Stimulated activated CD4-positive, alpha-beta T cell treated with anti-CD3 and anti-CD28 coated beads, Interleukin-15, amount 100 ng/mL, for 48 hours (primary cell): ENCODE measurements at regions not wholly inside any gene's neighbourhood (a gene's known extent, or its start where the extent isn't known, plus 50 kb on each side); places are given as distances from the start of the nearest gene placed in this dataset.

Experiments used
- DNase-seq, 2 donors: peaks; one replicate each; pipeline ENCODE4 v3.0.0-alpha.2; 2020; ENCODE audit warnings: low read depth in 2 of 2

DNA sequence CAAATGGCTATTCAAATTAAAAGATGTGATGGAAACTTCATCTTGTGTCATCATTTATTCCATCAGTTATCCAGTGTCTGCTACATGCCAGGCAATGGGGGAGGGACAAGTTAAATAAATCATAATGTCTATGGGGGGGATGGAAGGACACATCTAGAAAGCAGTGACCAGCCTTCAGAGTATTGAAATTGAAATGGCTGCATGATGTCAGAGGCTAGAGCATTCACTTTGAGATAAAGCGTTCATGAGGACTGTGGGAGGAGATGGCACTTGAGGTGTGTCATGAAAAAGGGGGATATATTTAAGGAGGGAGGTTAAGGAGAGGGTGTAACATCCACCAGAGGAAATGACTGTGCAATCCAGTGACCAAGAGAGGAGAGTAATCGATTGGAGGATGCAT, 50.6 kb downstream of the SLIT2 start:
- DNase-seq = no peak

DNA sequence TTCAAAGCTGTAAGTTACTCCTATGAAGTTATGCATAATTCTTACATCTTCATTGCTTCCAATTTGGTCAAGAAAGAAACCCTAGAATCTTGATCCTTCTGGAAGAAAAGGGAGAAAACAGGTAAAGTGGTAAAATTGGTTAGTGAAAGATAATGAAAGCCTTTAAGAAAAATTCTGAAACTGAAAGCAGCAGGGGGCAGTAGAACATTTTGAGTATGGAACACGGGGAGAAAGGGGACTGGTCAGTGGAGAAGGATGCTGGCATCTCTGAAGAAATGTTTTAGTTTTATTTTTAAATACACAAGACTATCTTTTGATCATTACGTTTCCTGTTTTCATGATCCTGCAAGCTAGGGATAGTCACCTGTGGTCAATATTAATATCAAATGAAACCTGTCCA, 54.3 kb downstream of the SLIT2 start:
- no peak for DNase-seq

DNA sequence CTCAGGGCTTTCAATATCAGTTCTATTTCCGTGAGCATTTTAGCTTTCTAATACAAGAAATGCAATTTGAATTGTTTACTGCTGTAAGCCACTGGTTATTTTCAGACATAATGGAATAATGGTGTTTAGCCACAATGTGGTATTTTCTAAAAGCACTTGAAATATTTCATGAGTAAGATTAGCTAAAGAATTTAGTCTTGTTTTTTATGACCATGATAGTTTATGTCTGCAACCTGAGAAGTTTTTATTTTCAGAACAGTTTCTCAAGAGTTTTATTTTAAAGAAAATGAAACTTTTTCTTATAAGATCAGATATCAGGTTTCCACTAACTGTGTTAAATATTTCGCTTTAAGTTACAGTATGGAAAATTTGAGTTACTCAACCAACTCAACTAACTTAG, 60.2 kb downstream of the SLIT2 start:
- DNase-seq = no peak

DNA sequence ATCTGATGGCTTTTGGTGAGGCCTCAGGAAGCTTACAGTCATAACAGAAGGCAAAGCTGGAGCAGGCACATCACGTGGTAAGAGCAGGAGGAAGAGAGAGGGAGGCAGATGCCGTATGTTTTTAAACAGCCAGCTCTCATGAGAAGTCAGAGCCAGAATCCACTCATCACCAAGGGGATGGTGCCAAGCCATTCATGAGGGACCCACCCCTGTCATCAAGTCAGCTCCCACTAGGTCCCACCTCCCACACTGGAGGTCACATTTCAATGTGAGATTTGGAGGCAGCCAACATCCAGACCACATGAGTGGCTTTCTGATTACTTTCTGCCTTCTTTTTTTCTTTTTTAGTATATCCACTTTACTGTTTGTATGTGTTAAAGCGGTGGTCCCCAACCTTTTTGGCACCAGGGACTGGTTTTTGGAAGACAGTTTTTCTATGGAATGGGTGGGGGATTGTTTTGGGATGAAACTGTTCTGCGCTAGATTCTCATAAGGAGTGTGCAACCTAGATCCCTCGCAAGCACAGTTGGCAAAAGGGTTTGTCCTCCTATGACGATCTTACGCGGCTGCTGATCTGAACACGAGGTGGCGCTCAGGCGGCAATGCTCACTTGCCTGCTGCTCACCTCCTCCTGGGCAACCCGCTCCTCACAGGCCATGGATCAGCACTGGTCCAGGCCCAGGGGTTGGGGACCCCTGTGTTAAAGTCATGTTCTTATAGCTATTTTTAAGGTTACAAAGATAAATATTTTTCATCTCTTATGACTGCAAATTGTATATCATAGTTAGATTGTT, 61.7 kb downstream of the SLIT2 start:
- no peak for DNase-seq

DNA sequence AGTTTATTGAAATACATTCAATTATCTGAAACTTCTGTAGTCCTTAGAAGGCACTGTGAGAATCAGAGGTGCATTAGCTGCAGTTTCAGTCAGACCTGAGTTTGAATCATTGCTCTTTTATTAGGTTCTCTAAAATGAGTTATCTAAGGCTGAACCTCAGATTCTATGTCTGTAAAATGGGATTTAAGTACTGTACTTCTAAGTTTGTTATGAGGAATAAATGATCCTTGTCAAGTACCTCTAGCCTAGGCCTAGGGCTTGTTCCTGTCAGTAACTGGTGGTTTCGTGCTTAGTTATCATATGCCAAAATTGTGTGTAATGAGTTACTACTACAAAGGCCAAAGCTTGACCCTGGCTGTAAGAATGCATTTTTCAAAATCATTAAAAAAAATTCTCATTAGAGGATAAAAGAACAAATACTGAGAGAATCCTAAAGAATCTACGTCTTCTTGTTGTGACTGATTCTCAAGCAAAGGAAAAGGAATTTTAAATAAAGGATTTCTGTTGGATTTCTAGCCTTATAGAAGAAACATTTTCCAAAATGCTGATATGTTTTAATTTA, 65.8 kb downstream of the SLIT2 start:
- no peak for DNase-seq

DNA sequence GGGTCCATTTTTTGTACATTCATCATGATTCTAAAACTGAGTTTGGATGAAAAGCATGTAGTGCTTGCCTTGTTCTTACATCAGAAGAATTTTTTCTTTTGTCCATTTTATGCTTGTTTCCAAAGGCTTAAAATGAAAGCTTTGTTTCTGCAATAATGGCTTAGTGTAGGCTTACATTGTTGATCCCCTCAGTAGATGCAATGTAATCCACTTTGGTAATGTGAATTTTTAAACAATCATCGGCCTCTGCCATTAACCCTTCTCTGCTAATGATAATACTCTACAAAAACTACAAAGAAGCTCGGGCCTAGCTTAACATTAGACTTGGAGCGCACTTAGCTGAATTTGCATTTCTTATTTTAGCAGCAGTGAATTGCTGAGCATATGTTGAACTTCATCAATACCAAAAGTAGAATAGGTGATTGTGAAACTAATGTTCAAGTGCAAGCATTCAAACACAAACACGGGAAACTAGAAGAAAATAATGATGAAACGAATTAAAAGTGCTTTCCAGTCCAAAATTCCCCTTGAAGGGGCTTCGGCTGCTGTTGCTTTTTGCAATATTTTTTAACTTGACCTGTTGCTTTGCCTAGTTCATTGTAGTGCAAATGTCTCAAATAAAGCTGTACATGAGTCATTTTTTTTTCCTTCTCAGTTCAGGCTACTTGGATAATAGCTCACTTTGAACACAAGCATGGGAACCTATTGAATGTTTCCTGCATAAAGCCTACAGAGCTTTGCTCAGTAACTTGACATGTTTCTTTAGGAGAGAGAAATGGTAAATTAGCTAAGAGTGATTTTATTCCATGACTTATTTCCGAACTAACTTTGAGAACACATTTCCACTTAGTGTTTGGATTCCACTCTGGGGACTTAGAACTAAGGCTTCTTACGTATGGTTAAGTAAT, 66.5 kb downstream of the SLIT2 start:
- no peak for DNase-seq

DNA sequence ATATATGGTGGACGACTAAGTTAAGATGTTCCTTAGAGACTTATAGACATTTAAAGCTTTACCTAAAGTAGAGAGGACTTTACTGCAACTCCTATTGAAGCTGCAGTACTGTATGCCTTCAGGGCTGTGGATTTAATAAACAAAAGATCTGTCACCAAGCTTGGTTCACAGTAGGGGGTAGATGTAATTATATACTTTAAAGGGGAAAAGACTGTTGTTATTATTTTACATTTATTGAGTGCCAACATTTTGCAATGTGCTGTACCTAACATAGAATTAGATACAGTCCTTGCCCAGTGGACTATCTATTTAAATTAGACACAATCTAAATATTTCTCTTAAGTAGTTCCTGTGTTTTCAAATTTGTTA, 67.2 kb downstream of the SLIT2 start:
- DNase-seq = no peak

DNA sequence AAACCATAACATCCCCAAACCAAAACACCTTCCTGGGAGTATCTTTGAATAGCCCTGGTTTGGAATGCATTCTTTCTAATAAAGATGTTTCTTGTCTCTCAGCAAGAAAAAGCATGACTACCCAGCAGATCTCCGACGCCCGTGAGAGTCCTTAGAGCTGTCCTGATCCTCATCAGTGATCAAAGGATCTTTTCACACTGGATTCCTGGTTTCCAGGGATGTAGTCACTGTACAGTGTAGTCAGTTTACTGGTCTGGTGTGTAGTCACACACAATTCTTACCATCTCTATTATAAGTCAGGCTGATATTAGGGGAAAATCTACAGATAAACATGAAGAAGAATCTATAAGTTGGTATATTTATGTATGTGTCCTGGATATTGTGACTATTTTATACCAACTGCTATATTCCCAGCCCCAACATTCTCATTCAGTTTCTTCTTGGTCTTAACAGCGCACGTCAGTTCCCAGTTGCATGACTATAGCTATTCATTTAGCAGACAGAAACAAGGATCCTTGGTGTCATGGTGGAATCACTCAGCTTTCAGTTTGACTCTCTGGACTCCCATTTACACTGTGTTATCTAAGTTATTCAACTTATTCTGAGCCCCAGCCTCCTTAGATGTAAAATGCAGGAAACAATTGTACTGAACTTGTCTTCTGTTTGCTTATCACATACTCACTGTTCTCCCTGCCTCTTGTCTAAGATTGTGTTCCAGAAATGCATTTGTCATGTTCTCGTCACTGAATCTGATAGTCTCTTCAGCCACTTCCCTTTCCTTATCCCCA, 68.3 kb downstream of the SLIT2 start:
- DNase-seq = no peak

DNA sequence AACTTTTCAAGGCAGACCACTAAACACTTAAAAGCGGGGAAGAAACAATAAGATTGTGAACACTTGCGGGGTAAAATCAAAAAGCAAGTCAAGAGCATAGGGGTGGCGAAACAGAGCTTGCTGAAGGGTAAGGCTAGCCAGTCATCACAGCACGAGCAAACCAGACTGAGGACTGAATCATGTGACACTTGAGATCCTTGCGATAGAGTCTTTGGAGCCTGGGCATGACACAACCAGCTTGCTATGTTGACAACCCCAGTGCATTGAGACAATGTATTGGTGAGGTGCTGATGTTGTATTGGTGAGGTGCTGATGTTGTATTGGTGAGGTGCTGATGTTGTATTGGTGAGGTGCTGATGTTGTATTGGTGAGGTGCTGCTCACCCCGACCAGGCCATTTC, 72.3 kb downstream of the SLIT2 start:
- no peak for DNase-seq

DNA sequence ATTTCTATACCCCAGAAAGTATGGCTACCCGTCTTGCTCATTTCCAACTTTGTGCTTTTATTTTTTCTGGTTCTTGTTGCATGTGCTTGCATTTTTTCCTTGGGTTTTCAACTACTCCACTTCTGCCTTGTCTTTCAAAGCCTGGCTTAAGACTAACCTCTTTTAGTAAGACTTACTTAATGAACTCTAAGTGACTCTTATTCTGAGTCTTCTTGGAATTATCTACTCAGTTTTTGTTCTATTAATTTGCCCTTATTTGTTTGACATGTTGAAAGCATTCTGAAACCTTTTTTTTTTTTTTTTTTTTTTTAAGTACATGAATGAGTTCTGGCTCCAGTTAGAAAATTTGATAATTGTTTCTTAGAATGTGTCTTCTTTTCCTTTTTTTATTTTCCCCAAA, 74.8 kb downstream of the SLIT2 start:
- no peak for DNase-seq

DNA sequence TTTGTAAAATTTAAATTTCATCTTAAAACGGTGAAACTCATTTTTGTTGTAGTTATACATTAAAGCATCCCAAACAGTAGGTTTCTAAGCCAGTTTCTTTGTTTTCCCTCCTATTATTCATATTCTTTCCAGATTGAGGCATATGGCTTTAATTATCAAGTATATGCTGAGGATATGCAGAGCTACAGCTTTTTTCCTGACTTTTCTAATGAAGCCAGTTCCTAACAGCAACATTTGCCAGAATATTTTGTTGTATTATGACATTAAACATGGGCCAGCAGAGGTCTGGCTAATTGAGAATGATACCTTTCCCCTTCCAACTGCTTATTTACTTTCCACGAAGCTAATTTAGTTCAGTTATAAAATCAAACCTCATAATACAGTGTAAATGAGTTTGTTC, 75.3 kb downstream of the SLIT2 start:
- DNase-seq = no peak

DNA sequence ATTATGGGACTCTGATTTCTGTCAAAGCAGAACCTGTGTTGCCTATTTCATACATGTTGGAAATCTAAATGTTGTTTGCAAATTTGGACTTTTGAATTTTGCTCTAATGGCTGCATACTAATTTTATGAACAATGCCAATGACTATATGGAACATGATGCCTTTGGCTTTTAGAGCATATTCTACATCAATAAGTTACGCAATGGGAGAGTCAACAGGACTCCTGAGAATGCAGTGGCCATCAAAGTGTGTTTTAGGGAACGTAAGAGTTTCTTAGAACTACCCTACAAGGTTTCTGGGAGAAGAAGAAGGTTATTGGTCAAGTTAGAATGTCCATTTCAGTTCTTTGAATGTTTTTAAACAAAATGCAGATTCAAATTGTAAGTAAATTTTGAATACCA, 76.1 kb downstream of the SLIT2 start:
- no peak for DNase-seq

DNA sequence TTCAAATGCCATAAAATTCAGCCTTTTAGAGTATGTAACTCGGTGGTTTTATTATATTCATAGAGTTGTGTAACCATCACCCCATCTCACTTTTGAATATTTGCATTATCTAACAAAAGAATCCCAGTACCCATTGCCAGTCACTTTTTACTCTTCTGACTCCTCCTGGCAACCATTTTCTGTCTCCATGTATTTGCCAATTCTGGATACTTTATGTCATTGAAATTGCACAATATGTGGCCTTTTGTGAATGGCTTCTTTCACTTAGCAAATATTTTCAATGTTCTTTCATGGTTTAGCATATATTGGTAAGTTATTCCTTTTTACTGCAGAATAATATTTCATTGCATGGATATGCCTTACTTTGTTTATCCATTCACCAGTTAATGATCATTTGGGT, 79.9 kb downstream of the SLIT2 start:
- no peak for DNase-seq

DNA sequence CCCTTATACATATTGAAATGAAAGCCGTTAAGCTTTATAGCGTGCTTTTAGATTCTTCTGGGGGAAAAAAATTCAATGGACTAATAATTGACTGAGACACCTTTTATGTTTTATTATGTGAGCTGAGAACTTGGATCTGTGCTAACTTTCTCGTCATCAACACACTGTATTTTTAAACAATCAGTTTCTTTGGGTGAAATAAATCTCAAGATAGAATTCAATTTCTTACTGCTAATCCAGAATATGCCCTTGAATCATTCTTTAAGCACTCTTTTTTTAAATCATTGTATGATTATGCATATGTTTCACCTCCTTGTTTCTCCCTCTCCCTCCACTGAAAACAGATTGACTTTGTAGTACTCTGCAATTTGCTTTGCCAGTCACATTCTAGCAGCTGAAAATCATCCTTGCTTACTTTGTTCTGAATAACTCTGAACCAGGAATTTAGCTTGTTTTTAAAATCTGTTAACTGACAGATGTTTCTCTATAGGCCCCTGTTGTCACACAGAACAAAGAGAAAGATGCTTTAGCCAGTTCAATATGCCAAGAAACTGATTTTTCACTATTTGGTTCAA, 81.5 kb downstream of the SLIT2 start:
- no peak for DNase-seq

DNA sequence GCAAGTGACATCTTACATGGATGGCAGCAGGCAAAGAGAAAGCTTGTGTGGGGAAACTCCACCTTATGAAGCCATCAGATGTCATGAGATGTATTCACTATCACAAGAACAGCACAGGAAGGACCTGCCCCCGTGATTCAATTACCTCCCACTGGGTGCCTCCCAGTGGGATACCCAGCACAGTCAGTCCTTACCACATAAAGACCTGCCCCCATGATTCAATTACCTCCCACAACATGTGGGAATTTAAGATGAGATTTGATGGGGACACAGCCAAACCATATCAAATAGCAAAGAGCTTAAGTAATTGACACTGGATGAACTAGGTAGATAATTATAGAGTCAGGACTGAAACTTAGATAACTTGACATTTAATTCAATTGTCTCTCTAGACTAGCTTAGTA, 85.6 kb downstream of the SLIT2 start:
- no peak for DNase-seq

DNA sequence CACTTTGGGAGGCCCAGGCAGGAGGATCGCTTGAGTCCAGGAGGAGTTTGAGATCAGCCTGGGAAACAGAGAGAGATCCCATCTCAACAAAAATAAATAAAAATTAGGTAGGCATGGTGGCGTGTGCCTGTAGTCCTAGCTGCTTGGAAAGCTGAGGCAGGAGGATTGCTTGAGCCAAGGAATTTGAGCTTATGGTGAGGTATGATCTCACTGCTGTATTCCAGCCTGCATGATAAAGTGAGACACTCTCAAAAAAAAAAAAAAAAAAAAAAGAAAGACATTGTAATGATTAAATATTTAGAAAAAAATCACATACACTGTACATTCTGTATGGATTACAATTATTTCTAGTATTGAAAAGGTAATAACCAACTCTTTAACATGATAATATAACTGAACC, 87.1 kb downstream of the SLIT2 start:
- DNase-seq = no peak

DNA sequence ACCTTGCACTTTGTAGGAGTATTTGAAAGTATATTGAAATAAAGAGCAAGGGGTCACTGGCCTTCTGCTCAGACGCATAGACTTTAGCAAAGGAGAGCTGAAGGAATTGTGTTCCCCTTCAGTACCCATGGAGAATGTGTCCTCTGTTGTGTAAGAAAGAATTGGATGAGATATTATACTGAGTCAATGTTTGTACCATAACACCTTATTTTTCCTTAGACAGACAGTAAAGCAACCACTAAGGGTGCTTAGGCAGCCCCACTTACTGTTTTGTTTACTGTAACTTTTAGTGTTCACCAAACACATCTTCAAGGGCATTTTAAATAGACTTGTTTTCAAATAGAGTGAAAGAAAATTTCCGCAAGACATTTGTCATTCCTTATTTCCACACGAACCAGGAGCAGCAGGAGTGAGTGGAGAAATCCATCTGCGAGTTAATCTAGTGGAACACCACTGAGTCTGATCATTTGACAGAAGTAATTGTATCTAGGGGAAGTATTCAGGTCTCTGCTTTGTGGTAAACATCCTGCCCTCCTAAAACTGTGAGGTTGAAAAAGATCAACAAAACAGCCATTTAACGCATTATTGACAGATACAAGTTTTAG, 89.5 kb downstream of the SLIT2 start:
- DNase-seq = no peak

DNA sequence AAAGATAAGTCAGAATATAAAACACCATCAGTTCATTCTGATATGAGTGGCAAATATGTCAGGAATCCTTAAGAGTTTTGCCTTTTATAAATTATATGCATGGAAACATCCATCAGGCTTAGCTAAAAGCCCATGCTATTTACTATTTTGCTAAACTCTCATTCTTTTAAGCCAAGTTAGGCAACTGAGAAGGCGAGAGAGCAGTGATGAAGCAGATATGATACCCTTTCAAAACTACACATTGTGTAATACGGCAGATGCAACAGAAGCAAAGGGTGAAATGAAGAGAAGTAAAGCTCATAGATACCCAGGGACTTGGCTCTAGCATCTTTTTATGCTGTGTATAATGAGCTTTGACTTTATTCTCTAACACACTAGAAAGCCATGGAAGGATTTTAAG, 95.8 kb downstream of the SLIT2 start:
- DNase-seq = no peak

DNA sequence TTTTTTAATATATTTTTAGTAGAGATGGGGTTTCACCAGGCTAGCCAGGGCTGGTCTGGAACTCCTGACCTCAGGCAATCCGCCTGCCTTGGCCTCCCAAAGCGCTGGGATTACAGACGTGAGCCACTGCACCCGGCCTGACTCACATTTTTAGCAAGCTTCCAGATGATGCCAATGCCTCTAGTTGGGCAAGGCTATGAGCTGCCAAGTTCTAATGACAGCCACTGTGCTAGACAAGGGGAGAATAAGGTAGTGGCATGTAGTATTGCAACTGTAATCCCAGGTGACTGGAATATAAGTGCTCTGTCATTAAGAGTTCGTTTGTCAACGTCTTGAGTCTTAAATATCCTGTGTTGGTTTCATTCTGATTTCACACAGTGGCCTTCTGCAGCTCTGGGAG, 96.7 kb downstream of the SLIT2 start:
- no peak for DNase-seq

DNA sequence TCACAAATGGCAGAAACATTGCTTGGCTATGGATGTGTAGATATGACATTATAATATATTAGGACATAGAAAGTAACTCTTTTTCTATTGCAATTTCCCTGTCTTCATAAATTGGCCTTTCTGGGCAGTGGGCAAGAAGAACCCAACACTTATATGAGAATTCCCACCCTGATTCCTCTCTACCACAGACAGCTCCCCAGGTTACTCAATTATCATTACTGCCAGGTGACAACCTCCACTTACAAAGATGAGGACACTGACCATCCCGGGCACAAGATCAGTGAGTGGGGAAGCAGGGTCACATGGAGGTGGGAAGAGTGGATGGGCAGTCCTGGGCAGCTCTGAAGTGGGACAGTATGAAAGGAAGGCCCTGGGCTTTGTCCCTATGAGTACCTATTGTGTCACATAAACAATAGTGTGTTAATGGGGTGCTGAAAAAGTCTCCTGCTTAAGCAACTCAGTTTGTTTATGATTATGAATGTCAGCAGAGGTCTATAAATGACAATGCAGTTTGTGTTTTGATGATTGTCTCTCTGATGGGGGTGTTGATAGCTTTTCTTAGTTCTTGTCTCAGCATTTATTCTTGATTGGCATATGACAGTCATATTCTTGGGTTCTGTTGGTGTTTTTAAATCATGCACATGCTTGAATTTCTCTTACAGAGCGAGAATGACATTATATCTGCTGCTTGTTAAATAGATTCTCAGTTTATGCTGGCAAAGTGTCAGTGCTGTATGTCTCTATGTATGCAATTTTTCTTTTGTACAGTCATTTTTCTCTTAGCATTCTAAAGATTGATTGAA, 99.9 kb downstream of the SLIT2 start:
- no peak for DNase-seq

DNA sequence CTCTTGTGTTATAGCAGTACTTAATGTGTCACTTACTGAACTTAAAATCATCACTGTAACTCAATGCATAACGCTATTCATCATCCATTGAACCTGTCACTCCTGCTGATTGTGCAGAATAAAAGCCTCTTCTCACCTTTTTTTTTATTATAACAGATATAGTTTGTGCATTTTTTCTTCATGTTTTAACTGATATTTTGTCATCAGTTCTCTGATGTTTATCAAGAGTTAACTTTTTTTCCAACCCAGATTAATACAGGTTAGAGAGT, 100.4 kb downstream of the SLIT2 start:
- DNase-seq = no peak
